ENCODE measurements at regions not wholly inside any gene's neighbourhood (a gene's known extent, or its start where the extent isn't known, plus 50 kb on each side); places are given as distances from the start of the nearest gene placed in this dataset.

- TF ChIP-seq, protein P1, sequence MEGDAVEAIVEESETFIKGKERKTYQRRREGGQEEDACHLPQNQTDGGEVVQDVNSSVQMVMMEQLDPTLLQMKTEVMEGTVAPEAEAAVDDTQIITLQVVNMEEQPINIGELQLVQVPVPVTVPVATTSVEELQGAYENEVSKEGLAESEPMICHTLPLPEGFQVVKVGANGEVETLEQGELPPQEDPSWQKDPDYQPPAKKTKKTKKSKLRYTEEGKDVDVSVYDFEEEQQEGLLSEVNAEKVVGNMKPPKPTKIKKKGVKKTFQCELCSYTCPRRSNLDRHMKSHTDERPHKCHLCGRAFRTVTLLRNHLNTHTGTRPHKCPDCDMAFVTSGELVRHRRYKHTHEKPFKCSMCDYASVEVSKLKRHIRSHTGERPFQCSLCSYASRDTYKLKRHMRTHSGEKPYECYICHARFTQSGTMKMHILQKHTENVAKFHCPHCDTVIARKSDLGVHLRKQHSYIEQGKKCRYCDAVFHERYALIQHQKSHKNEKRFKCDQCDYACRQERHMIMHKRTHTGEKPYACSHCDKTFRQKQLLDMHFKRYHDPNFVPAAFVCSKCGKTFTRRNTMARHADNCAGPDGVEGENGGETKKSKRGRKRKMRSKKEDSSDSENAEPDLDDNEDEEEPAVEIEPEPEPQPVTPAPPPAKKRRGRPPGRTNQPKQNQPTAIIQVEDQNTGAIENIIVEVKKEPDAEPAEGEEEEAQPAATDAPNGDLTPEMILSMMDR (IDR thresholded peaks at IDR 0.05 in 2 of 3, conservative IDR thresholded peaks at IDR 0.05 in 1 of 3; ENCODE audit: borderline replicate concordance in 1 of 3, insufficient read depth in 1 of 3, low read depth in 2 of 3, low read length in 2 of 3), result no peak
- TF ChIP-seq POLR2AphosphoS5 (IDR thresholded peaks at IDR 0.05; ENCODE audit: low read depth, low read length), result no peak
These were observed 88.4 kb upstream of the ATF7IP2 start for GRCh38 chr16:10297341-10298006.
